ENCODE measurements at regions not wholly inside any gene's neighbourhood (a gene's known extent, or its start where the extent isn't known, plus 50 kb on each side); places are given as distances from the start of the nearest gene placed in this dataset.

DNA sequence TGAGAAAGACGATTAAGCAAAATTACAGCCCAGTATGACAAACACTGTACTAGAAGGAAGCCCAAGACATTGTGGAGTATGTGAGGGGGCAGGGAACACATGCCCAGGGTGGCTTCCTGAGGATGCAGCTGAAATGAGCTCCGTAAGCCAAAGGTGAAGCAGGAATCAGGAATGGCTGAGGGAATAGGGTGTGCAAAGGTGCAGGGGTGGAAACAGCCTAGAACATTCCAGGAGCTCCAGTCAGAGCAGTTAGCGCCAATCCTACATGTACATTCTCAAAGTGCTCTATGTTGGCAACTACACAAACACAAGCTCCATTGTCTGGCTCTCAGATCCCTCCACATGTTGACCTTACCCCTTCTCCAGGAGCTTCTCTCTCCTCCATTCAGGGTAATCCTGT, 257.9 kb downstream of the MAN2A1 start:
- H3K9ac ChIP-seq (ENCODE audit: control insufficient read depth, insufficient read depth, low read length), result no peak overlapping the region
- no peaks in the 10 kb centered on the region for H3K79me2 ChIP-seq (ENCODE audit: control insufficient read depth, insufficient read depth, low read length)
- BruUV-seq (replicated peaks), result no TSS peak
- CTCF ChIA-PET, result interaction anchor here (0.9 kb wide), 1 partner anchor 18 kb away, joined by 3 read pairs; no protein-coding TSS in a partner anchor
- peaks cover 0 to 1% of the 10 kb centered on the region in 2 experiments; a peak in 1 of 4 replicates for H3K27me3 ChIP-seq (replicated peaks in 1 of 2; ENCODE audit: control insufficient read depth in 2 of 2, insufficient read depth in 2 of 2, low read length in 1 of 2)
- TF ChIP-seq ETV6 (conservative IDR thresholded peaks at IDR 0.05 in 1 of 2, IDR thresholded peaks at IDR 0.05 in 1 of 2; ENCODE audit: borderline replicate concordance in 1 of 2, low read depth in 1 of 2) (no peak), SP1 (IDR thresholded peaks at IDR 0.05; ENCODE audit: low read depth, low read length) (no peak)
- H4K20me1 ChIP-seq (ENCODE audit: control insufficient read depth, insufficient read depth), result no peaks in the 10 kb centered on the region
- no peak for FAIRE-seq
- no peaks in the 10 kb centered on the region for H3K9me3 ChIP-seq (replicated peaks; ENCODE audit: control insufficient read depth, insufficient read depth, low read length)
- no peak overlapping the region for H2AFZ ChIP-seq (ENCODE audit: control insufficient read depth, low read depth, low read length)
- DNase-seq (ENCODE audit: low read depth, low spot score), result no peak
- H3K4me2 ChIP-seq (ENCODE audit: control insufficient read depth, insufficient read depth), result no peak overlapping the region
- ATAC-seq, result no peak
- intact Hi-C loops (cut with micrococcal nuclease; ENCODE audit: unreplicated experiment) (no loop called here), in situ Hi-C loops (cut with MboI) (no loop called here)
- POLR2A ChIA-PET, result no interaction called here
- H3K27ac ChIP-seq (ENCODE audit: control insufficient read depth, insufficient read depth), result no peak overlapping the region
- SMC1A ChIA-PET (ENCODE audit: uncharacterized antibody, unreplicated experiment), result interaction anchor here (0.6 kb wide), 1 partner anchor 417 kb away, joined by 3 read pairs; no protein-coding TSS in a partner anchor
- 34% methylated on average over 3 of the region's 3 CpGs for whole genome bisulfite sequencing (ENCODE audit: insufficient coverage, insufficient replicate concordance, low lambda C conversion rate, missing lambda C conversion rate)
- no peaks in the 10 kb centered on the region for H3K4me1 ChIP-seq (ENCODE audit: control insufficient read depth, insufficient read depth, low read length)
- RAD21 ChIA-PET (ENCODE audit: unreplicated experiment), result no interaction called here
- H3K36me3 ChIP-seq (ENCODE audit: control insufficient read depth in 2 of 2, insufficient read depth in 2 of 2, low read length in 1 of 2), result no peaks in the 10 kb centered on the region
- no peak overlapping the region for H3K4me3 ChIP-seq

DNA sequence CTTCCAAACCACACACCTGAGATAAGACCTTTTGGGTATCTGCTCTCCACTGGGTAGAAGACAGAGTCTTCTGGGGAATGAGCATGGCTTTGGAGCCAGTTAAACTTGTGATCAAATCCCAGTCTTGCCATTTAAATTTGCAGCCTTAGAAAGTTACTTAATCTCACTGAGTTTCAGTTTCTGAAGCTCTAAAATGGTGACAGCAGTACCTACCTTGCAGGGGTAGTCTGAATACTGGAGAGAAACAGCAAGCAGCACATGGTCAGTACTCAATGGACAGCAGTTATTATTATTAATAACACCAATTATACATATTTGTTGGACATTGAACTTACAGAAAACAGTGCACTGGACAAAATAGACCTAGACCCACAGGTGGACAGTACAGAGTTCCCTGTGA, 260.9 kb downstream of the MAN2A1 start:
- Histone ChIP-seq H3K36me3 (ENCODE audit: control insufficient read depth in 2 of 2, insufficient read depth in 2 of 2, low read length in 1 of 2) (no peaks in the 10 kb centered on the region), H3K9me3 (replicated peaks; ENCODE audit: control insufficient read depth, insufficient read depth, low read length) (no peaks in the 10 kb centered on the region), H3K4me3 (no peak overlapping the region), H3K79me2 (ENCODE audit: control insufficient read depth, insufficient read depth, low read length) (no peaks in the 10 kb centered on the region), H3K4me1 (ENCODE audit: control insufficient read depth, insufficient read depth, low read length) (no peaks in the 10 kb centered on the region), H3K4me2 (ENCODE audit: control insufficient read depth, insufficient read depth) (no peak overlapping the region), H3K27ac (ENCODE audit: control insufficient read depth, insufficient read depth) (no peak overlapping the region), H2AFZ (ENCODE audit: control insufficient read depth, low read depth, low read length) (no peak overlapping the region), H3K9ac (ENCODE audit: control insufficient read depth, insufficient read depth, low read length) (no peak overlapping the region), H4K20me1 (ENCODE audit: control insufficient read depth, insufficient read depth) (no peaks in the 10 kb centered on the region), H3K27me3 (replicated peaks in 1 of 2; ENCODE audit: control insufficient read depth in 2 of 2, insufficient read depth in 2 of 2, low read length in 1 of 2) (no peaks in the 10 kb centered on the region)
- no TSS peak for BruUV-seq (replicated peaks)
- FAIRE-seq, result no peak
- POLR2A ChIA-PET, result no interaction called here
- SMC1A ChIA-PET (ENCODE audit: uncharacterized antibody, unreplicated experiment), result no interaction called here
- RAD21 ChIA-PET (ENCODE audit: unreplicated experiment), result no interaction called here
- no peak for DNase-seq (ENCODE audit: low read depth, low spot score)
- ATAC-seq, result no peak
- CTCF ChIA-PET, result no interaction called here
- intact Hi-C loops (cut with micrococcal nuclease; ENCODE audit: unreplicated experiment), result no loop called here
- in situ Hi-C loops (cut with MboI), result no loop called here
- TF ChIP-seq ATF7 (IDR thresholded peaks at IDR 0.05; ENCODE audit: low read depth) (no peak), FOS (IDR thresholded peaks at IDR 0.05; ENCODE audit: borderline replicate concordance, extremely low read depth, insufficient read length) (no peak), ASH2L (IDR thresholded peaks at IDR 0.05; ENCODE audit: borderline replicate concordance, low read depth) (no peak), JUND (IDR thresholded peaks at IDR 0.05; ENCODE audit: low read depth, low read length) (no peak), TAF1 (IDR thresholded peaks at IDR 0.05; ENCODE audit: borderline replicate concordance, low read depth, low read length) (no peak), RAD21 (IDR thresholded peaks at IDR 0.05; ENCODE audit: insufficient read depth, low read depth, low read length) (no peak), EGR1 (IDR thresholded peaks at IDR 0.05; ENCODE audit: borderline replicate concordance in 1 of 2, low read depth in 2 of 2, low read length in 2 of 2) (no peak), SRF (IDR thresholded peaks at IDR 0.05; ENCODE audit: low read depth in 2 of 2, low read length in 2 of 2) (no peak), CREM (IDR thresholded peaks at IDR 0.05; ENCODE audit: low read depth) (no peak)
- TF ChIP-seq, protein P1, sequence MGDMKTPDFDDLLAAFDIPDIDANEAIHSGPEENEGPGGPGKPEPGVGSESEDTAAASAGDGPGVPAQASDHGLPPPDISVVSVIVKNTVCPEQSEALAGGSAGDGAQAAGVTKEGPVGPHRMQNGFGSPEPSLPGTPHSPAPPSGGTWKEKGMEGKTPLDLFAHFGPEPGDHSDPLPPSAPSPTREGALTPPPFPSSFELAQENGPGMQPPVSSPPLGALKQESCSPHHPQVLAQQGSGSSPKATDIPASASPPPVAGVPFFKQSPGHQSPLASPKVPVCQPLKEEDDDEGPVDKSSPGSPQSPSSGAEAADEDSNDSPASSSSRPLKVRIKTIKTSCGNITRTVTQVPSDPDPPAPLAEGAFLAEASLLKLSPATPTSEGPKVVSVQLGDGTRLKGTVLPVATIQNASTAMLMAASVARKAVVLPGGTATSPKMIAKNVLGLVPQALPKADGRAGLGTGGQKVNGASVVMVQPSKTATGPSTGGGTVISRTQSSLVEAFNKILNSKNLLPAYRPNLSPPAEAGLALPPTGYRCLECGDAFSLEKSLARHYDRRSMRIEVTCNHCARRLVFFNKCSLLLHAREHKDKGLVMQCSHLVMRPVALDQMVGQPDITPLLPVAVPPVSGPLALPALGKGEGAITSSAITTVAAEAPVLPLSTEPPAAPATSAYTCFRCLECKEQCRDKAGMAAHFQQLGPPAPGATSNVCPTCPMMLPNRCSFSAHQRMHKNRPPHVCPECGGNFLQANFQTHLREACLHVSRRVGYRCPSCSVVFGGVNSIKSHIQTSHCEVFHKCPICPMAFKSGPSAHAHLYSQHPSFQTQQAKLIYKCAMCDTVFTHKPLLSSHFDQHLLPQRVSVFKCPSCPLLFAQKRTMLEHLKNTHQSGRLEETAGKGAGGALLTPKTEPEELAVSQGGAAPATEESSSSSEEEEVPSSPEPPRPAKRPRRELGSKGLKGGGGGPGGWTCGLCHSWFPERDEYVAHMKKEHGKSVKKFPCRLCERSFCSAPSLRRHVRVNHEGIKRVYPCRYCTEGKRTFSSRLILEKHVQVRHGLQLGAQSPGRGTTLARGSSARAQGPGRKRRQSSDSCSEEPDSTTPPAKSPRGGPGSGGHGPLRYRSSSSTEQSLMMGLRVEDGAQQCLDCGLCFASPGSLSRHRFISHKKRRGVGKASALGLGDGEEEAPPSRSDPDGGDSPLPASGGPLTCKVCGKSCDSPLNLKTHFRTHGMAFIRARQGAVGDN (IDR thresholded peaks at IDR 0.05), result no peak
- TF ChIP-seq, protein P2, sequence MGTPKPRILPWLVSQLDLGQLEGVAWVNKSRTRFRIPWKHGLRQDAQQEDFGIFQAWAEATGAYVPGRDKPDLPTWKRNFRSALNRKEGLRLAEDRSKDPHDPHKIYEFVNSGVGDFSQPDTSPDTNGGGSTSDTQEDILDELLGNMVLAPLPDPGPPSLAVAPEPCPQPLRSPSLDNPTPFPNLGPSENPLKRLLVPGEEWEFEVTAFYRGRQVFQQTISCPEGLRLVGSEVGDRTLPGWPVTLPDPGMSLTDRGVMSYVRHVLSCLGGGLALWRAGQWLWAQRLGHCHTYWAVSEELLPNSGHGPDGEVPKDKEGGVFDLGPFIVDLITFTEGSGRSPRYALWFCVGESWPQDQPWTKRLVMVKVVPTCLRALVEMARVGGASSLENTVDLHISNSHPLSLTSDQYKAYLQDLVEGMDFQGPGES (IDR thresholded peaks at IDR 0.05), result no peak

Data from GM12878 (cell line).